ENCODE measurements at regions not wholly inside any gene's neighbourhood (a gene's known extent, or its start where the extent isn't known, plus 50 kb on each side); places are given as distances from the start of the nearest gene placed in this dataset.

GRCh38 chr7:25714013-25714412 lies 438.0 kb upstream of the NFE2L3 start:
- no peak for TF ChIP-seq CTCF (IDR thresholded peaks at IDR 0.05 in 4 of 5, conservative IDR thresholded peaks at IDR 0.05 in 1 of 5)
- TF ChIP-seq POLR2A (IDR thresholded peaks at IDR 0.05), result no peak

Measured in gastrocnemius medialis (tissue), 4 donors.